Tibial nerve (tissue), 4 donors: ENCODE measurements at regions not wholly inside any gene's neighbourhood (a gene's known extent, or its start where the extent isn't known, plus 50 kb on each side); places are given as distances from the start of the nearest gene placed in this dataset.

Experiments
- DNase-seq, 2 donors: peaks; one replicate each; pipeline ENCODE4 v3.0.0-alpha.2; 2019; ENCODE audit warnings: low spot score in 2 of 2
- H3K27ac ChIP-seq, 4 donors: fragments of 200-600 bp; sonication (generic) in 3 of 4; one replicate each; pipeline ENCODE4 v1.5.1; 2017 to 2019; ENCODE audit warnings: mild to moderate bottlenecking in 1 of 4
- H3K27me3 ChIP-seq, 2 donors: fragments of 200-600 bp; sonication (generic) in 1 of 2; one replicate each; pipeline versions ENCODE4 v1.5.1 to v1.6.0; 2017 to 2019
- H3K36me3 ChIP-seq, 3 donors: fragments of 200-600 bp; sonication (generic); one replicate each; pipeline ENCODE4 v1.5.1; 2018 to 2019
- H3K4me1 ChIP-seq, 4 donors: fragments of 200-600 bp; sonication (generic) in 3 of 4; one replicate each; pipeline ENCODE4 v1.5.1; 2017 to 2019
- H3K4me3 ChIP-seq, 4 donors: fragments of 200-600 bp; sonication (generic) in 3 of 4; one replicate each; pipeline ENCODE4 v1.5.1; 2017 to 2019; ENCODE audit warnings: mild to moderate bottlenecking in 1 of 4, moderate library complexity in 1 of 4
- H3K9me3 ChIP-seq, 4 donors: fragments of 200-600 bp; sonication (generic) in 3 of 4; one replicate each; pipeline ENCODE4 v1.5.1; 2017 to 2019
- EP300 ChIP-seq, 2 donors: sonication (generic); formaldehyde crosslinking; IDR thresholded peaks; one replicate each; pipeline ENCODE4 v1.6.1; 2017; ENCODE audit warnings: antibody characterized with exemption in 2 of 2, mild to moderate bottlenecking in 1 of 2
- POLR2A ChIP-seq, 2 donors: fragments of 450-650 bp; IDR thresholded peaks; one replicate each; pipeline ENCODE4 v1.6.1; 2017; ENCODE audit warnings: antibody characterized with exemption in 2 of 2, mild to moderate bottlenecking in 2 of 2, moderate library complexity in 2 of 2
- WGBS, 2 donors: methylation state at CpG; one replicate each; pipeline ENCODE4 v1.1.5; 2018; 5-methylcytosine and 5-hydroxymethylcytosine counted together
- TF ChIP-seq, protein P1 (sequence below), 5 experiments: fragments of 200-600 bp in 3 of 5; fragments of 450-650 bp in 2 of 5; sonication (generic) in 3 of 5; IDR thresholded peaks; one replicate each; pipeline ENCODE4 v1.5.1; 2016 to 2019; ENCODE audit warnings: antibody characterized with exemption in 5 of 5, mild to moderate bottlenecking in 3 of 5, moderate library complexity in 2 of 5

DNA sequence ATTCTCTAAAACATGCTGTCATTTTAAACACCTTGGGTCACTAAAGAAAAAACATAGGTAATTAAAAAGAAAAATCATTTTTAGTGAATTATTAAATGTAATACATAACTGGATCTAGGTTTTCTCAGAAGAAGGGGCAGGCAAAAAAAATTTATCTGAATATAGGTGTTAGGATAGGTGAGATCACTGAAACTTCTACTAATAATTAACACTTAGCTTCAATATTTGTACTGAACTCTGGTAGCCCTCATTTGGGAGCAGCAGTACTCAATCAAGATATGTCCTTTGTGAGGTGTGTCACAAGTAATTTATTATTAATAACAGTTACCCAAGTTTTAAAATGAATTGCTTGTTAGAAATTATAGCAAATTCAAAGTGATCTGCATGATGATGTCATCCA lies 103.6 kb downstream of the ATP23 start:
- DNase-seq: no peak

DNA sequence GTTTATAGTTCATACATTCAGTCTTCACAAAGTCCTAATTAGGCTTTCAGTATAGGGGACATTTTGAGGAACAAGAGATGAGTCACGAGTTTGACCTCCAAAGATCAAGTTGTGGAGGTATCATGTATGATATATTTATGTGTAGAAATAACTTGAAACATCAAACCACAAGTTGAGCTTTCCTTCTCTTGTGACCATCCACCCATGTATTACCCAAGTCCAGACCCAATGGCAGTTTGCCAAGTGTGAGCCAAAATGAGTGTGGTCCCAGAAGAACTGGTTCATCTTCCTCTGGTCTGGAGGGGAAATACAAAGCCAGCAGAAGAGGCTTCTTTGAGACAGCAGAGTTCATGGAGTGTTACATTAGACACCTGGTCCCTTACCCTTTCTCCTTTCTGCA lies 104.9 kb downstream of the ATP23 start:
- no peak for DNase-seq
- Histone ChIP-seq H3K4me3 (no peak overlapping the region), H3K27me3 (no peaks in the 10 kb centered on the region), H3K27ac (no peak overlapping the region), H3K36me3 (no peaks in the 10 kb centered on the region), H3K9me3 (peaks cover 0 to 19% (median 0%) of the 10 kb centered on the region in 4 donors), H3K4me1 (no peaks in the 10 kb centered on the region)
- TF ChIP-seq POLR2A (IDR thresholded peaks at IDR 0.05): no peak
- TF ChIP-seq, protein P1, sequence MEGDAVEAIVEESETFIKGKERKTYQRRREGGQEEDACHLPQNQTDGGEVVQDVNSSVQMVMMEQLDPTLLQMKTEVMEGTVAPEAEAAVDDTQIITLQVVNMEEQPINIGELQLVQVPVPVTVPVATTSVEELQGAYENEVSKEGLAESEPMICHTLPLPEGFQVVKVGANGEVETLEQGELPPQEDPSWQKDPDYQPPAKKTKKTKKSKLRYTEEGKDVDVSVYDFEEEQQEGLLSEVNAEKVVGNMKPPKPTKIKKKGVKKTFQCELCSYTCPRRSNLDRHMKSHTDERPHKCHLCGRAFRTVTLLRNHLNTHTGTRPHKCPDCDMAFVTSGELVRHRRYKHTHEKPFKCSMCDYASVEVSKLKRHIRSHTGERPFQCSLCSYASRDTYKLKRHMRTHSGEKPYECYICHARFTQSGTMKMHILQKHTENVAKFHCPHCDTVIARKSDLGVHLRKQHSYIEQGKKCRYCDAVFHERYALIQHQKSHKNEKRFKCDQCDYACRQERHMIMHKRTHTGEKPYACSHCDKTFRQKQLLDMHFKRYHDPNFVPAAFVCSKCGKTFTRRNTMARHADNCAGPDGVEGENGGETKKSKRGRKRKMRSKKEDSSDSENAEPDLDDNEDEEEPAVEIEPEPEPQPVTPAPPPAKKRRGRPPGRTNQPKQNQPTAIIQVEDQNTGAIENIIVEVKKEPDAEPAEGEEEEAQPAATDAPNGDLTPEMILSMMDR (IDR thresholded peaks at IDR 0.05): no peak
- TF ChIP-seq EP300 (IDR thresholded peaks at IDR 0.05): no peak
- 76 to 89% methylated on average over 1 of the region's 1 CpG for WGBS, 2 donors

More for the DNA sequence above, 103.6 kb downstream of the ATP23 start:
- Histone ChIP-seq H3K4me3 (no peak overlapping the region), H3K4me1 (no peaks in the 10 kb centered on the region), H3K36me3 (no peaks in the 10 kb centered on the region), H3K27me3 (no peaks in the 10 kb centered on the region), H3K9me3 (peaks cover 0 to 18% (median 0%) of the 10 kb centered on the region in 4 donors), H3K27ac (no peak overlapping the region)
- no peak for TF ChIP-seq POLR2A (IDR thresholded peaks at IDR 0.05)
- TF ChIP-seq, protein P1 (IDR thresholded peaks at IDR 0.05): no peak
- no peak for TF ChIP-seq EP300 (IDR thresholded peaks at IDR 0.05)

DNA sequence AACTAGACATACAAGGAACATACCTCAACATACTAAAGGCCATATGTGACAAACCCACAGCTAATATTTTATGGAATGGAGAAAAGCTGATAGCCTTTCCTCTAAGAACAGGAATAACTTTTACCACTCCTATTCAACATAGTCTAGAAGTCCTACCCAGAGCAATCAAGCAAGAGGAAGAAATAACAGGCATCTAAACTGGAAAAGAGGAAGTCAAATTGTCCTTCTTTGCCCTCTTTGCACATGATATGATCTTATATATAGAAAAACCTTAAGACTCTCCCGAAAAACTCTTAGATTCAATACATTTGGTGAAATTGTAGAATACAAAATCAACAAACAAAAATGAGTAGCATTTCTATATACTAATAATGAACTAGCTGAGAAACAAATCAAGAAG lies 110.0 kb downstream of the ATP23 start:
- WGBS, 2 donors: 49 to 55% methylated on average over 1 of the region's 1 CpG
- no peak for TF ChIP-seq EP300 (IDR thresholded peaks at IDR 0.05)
- no peak for TF ChIP-seq POLR2A (IDR thresholded peaks at IDR 0.05)
- TF ChIP-seq, protein P1 (IDR thresholded peaks at IDR 0.05): no peak
- no peaks in the 10 kb centered on the region for H3K27me3 ChIP-seq
- no peaks in the 10 kb centered on the region for H3K36me3 ChIP-seq
- H3K9me3 ChIP-seq: peaks cover 0 to 20% (median 0%) of the 10 kb centered on the region in 4 donors
- no peak overlapping the region for H3K4me3 ChIP-seq
- H3K27ac ChIP-seq: no peak overlapping the region
- H3K4me1 ChIP-seq: no peaks in the 10 kb centered on the region
- no peak for DNase-seq

DNA sequence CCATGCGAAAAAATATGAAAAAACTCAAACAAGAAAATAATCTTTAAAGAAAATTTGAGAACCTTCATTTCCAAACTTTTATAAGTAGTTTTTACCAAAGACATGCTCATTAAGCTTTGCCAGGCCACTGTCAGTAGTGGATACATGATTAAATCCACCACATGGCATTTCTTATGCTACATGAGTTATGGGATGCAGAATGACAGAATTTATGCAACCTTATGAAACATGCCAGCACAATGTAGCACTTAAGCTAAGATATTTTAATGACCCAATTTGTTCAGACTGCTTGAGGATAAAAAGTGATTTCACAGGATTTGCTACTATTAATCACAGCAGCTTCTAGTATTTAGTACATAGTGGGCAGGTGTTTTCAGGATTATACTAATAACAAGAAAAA lies 123.3 kb downstream of the ATP23 start:
- Histone ChIP-seq H3K9me3 (no peaks in the 10 kb centered on the region), H3K36me3 (no peaks in the 10 kb centered on the region), H3K27me3 (no peaks in the 10 kb centered on the region), H3K4me3 (no peak overlapping the region), H3K4me1 (no peaks in the 10 kb centered on the region), H3K27ac (no peak overlapping the region)
- TF ChIP-seq, protein P1 (IDR thresholded peaks at IDR 0.05): no peak
- TF ChIP-seq POLR2A (IDR thresholded peaks at IDR 0.05): no peak
- TF ChIP-seq EP300 (IDR thresholded peaks at IDR 0.05): no peak
- no peak for DNase-seq
- WGBS, 2 donors: 90% methylated on average over 1 of the region's 1 CpG

DNA sequence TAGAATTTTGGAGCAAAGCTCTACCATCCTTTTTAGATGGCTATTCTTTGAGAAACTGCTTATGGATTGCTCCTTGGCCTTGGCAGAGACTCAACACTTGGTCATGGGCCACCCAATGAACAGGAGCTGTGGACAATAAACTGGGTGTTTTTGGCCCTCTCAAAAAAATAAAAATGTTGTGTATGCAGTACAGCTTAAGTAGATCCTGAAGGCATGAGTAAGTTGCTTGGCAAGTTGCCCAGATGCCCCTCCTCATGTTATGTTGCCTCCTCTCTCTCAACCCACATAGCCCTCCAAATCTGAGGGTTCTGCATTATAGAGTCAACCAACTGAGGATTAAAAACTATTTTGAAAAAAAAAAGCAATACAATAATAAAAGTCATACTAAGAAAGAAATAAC lies 124.9 kb downstream of the ATP23 start:
- H3K27ac ChIP-seq: no peak overlapping the region
- no peaks in the 10 kb centered on the region for H3K36me3 ChIP-seq
- TF ChIP-seq EP300 (IDR thresholded peaks at IDR 0.05): no peak
- TF ChIP-seq POLR2A (IDR thresholded peaks at IDR 0.05): no peak
- TF ChIP-seq, protein P1 (IDR thresholded peaks at IDR 0.05): no peak
- H3K4me3 ChIP-seq: no peak overlapping the region
- H3K9me3 ChIP-seq: no peaks in the 10 kb centered on the region
- H3K4me1 ChIP-seq: no peaks in the 10 kb centered on the region
- DNase-seq: no peak
- no peaks in the 10 kb centered on the region for H3K27me3 ChIP-seq
